GM19397 (cell line): ENCODE measurements at regions not wholly inside any gene's neighbourhood (a gene's known extent, or its start where the extent isn't known, plus 50 kb on each side); places are given as distances from the start of the nearest gene placed in this dataset.

Experiments
- ATAC-seq: cut with Tn5 transposase; IDR thresholded peaks from one replicate; pipeline ENCODE4 v1.9.1; 2021; ENCODE audit warnings: mild to moderate bottlenecking, moderate library complexity; ENCODE audit not compliant: unreplicated experiment

DNA sequence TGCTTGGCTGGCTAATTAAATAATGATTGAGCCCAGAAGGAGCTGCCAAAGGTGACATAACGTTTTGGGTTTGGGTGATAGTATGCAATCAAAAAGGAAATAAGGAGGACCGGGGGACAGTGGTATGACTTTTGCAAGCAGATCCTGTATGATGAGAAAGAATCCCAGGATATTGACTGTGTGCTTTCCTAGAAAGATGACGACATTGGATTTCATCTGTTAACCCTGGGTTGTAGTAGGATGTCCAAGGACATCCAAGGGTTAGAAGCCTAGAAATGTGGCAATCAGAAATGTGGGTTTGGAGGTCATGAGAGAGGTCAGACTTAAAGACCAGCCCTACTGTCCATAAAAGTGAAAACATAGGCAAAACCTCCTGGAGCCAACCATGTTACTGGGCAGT is 50.3 kb upstream of the HMHB1 start:
- ATAC-seq = no peak

DNA sequence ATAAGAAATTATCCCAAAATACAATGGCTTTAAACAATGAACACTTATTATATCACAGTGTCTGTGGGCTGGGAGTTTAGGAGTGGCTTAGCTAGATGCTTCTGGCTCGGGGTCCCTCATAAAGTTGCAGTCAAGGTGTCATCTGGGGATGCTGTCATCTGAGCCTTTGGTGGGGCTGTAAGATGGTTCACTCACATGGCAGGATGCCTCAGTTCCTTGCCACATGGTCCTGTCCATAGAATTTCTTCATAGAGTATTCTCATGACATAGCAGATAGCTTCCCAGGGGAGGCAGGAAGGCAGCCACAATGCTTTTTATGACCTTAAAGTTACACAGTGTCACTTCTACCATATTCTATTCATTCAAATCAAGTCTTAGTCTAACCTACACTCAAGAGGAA is 51.2 kb upstream of the HMHB1 start:
- ATAC-seq = no peak

DNA sequence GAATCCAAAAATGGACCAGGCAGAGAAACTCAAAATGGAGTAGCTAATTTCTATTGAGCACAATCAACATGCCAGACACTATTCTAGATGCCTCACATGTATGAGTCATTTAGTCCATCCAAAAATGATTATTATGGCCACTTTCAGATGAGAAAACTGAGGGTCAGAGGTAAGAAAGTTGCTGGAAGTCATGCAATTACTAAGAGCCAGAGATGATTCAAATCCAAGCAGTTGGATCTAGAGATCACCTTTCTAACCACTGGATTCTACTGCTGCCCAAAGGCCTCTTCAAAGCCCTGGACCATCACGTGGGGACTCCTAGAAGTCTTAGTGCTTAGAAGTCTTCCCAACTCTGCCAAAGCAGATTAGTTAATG is 51.8 kb upstream of the HMHB1 start:
- peak; percentile 46 for ATAC-seq

DNA sequence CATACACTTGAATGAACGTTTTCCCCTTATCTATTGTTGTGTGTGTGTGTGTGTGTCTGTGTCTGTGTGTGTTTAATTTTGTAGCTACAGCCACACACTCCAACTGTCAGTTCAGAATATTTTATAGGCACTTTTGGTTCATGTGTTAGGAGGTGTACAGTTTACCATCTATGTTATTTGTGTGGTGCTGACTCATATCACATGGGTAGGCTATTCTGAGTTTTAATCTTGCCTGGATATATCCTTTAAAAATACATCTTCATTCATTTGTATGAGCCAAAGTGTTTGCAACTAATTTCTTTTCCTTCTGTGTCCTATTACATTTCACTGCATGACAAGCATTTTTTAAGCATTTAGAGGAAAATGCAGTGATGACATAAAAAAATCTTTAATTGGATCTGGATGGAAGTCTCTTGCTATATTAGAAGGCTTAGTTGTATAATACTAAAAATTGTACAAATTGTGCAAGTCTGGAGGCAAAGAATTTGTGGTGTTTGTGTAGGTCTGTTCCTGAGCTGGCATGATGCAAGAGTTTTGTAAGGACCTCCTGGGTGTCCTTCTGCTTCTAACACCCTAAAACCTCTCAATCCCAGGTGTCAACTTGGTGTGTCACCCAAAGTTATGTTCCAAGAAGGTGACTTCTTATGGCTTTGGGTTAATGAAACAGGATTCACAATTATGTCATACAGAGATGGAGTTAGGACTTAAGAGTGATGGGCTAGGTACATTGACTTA is 52.4 kb upstream of the HMHB1 start:
- ATAC-seq = no peak

DNA sequence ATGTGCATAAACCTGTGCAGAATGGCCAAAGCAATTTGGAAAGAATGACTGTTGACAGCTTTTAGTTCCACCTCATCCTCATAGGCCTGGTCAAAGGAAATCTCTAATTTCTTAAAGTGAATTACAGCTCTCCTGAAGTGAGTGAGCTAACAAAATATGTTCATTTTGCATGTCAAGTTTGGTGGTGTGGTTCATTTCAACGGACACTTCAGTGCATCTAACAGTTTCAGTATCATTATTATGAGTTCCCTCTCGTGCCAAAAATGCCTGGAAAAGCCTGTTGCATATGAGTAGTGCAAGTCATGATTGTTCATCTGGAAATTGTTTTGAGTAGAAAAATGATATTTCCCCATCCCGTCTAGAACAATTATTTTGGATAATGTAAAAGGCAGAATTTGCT is 53.2 kb upstream of the HMHB1 start:
- ATAC-seq = peak; percentile 60

DNA sequence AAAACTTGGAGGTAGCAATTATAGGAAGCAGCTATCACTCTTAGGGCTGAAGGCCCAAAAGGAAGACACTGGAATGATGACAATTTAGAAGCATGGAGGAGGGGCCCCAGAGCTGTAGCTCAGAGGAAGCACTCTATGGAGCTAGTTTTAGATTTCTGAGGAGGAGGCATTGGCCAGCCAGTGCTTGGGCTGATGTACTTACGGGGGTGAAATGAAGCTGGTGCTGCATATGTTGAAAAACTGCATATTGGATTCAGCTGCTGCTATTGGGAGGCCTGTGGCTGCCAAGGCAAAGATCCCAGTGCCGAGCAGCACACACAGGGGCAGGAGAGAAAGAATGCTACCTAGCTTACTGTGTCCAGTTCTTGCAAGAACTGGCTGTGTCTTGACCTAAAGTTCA is 53.9 kb upstream of the HMHB1 start:
- ATAC-seq = no peak

DNA sequence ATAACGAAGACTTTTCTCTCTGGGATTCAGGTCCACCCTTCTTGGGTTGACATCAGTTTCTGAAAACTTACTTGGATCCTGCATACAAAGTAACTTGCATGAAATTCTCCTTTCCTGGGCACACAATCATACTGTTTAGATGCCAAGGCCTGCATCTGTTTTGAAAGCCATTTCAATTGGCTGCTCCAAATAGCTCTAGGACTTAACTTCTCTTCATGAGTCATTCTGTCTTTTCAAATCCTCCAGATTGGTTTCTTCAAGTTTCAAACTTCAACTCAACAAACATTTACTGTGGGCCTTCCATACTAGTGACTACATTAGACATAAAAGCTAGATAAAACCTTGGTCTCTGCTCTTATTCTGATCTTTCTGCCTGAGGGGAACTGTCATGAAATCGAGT is 54.8 kb upstream of the HMHB1 start:
- ATAC-seq = no peak

DNA sequence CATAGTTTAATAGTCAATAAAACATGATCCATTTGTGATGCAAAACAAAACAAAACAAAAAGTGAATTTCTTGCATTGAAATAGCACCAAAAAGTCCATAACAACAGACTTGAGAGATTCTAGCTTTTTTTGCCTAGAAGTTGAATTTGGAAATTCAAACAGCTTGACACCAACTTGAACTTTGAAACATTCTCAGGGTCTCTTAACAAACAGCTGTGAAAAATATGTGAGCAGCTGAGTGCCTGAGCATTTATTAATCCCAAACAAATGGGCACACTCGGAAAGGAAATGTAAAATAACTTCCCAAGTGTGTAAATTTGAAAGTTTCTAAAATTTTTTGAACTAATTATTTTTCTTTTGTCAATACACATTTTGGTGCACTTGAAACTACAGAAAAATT is 56.0 kb upstream of the HMHB1 start:
- ATAC-seq = no peak

DNA sequence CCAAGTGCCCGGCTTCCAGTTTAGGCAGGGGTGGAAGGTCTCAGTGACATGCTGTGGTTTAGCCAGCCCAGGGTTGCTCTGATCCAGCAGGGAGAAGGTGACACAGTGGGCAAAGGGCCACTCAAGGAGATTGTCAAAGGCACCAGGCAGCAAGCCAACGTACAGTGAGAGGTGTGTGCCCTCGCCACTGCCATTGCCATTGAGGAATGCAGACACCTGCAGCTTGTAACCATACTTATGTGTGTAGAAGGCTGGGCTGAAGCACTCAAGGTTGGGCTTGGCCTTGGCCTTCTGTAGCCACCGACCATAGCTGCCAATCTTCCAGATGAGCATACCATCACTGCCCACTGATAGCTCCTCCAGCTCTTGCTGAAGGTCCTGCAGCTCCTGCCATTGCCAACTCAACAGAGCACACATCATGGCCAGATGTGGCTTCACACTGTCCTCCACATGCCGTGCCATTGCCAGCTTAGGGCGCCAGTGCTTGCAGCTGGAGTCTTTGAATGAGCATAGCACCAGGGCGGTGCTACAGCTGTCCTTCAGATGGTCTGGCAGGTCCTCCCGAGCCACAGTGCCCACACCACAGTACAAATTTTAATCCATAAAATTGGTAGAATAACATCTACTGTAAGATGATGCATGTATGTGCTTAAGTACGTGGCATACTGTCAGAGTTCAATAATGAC is 59.7 kb upstream of the HMHB1 start:
- ATAC-seq = no peak

DNA sequence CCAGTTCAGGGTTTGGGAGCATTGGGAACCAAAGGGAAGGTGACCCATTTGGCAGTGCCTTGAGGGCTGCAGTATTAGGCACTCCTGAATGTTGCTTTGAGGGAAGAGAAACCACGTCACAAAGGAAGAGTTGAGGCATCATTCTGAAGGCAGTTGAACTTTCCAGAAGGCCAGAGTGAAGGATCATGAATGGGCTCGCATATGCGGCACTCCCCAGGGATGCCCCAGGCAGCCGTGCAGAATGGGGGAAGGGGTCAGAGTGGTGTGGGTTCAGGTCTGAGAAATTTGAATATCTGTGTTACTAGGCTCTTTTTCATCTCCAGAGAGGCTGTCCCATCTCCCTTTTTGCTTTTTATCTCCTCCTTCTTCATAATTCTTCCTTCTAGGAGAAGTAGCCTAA is 60.6 kb upstream of the HMHB1 start:
- ATAC-seq = no peak

DNA sequence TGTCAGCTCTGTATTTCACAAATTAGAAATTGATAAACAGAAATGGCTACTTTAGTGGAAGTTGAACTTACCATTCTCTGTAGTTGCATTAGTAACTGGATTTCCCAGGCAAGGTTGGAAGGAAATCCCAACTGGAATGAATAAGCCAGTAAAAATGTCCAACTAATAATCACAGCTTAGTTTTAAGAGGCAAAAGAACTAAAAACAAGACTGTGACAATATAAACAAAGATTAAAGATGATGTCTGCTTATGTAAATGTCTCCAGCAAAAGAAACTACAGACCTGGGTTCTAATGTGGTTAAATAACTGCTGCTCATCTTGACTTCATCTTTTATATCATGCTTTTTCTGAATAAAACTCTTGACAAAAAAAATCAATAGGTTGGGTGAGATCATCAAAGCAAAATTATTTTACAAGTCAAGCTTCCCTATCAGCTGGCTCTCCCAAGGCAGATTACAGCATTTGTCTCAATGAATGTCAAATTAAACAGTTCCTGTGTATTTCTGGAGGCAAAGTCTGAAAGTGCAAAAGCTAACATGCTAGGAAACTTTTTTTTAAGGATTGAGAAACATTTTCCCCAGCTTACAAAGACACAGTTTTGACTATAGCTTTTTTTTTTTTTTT is 62.3 kb upstream of the HMHB1 start:
- no peak for ATAC-seq

DNA sequence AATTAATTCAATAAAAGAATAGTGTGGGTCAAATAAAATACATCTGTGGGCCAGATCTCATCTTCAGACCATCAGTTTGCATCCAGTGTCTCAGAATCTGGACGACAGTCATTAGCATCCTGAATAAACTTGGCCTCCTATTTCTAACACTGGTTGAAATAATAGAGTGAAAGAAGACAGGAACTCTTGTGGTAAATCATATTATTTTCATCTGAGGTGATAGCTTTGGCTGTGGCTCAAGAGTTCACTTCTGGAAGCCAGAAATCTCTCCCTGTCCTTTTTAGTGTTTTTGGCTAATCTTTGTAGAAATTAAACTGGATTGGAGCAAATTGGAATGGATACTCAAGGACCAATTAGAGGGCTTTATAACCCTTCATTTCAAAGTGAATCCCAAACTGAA is 63.4 kb upstream of the HMHB1 start:
- no peak for ATAC-seq

DNA sequence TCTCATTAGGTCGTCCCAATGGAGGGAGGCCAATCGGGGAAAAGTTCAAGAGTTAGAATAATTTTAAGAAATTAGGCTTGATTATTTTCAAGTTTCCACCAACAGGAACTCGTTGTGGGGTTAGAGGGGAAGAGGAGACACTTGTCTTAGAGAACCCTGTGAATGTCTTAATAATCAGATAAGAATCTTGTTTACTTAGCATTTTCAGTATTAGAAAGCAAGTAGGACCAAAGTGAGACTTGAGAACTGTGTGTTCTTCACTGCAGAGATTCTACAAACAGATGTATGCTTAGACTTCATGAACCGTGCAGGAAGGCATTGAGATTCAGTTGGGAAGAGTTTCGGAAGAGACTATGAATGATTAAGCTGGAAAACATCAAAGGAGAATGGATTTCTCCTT is 69.0 kb upstream of the HMHB1 start:
- no peak for ATAC-seq

DNA sequence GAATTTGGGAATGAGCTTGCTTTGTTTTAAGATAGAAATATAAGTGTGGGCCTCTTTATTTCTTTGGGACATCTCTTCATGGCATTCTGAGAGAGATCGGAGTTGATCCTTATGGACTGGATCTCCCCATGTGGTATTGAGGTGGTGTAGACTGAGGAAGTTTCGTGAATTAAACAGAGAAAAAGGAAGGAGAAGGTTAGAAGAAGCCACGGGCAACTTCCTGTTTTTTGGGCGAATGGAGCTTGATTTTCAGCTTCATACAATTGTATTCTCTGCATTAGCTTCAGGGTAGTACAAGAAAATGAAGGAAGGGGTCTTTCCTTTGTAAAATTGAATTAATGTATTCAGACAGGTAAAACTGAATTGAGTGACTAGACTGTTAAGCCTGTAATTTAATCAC is 70.5 kb upstream of the HMHB1 start:
- no peak for ATAC-seq

DNA sequence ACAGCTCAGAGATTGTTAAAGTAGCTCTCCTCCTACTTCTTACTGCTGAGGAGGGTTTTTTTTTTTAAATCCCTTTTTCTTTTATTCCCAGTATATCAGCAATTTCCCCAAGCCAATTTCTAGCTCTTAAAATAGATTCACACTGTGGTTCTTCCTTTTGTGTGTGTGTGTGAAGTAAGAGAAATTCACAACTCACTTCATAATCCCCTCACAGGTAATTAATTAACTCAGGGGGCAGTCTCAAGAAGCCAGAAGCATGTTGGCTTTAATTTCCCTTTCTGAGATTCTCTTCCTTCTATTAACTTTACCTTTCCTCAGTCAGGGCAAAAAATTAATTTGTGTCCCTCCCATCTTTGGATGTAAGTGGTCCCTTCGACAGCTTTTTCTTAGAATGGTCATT is 71.0 kb upstream of the HMHB1 start:
- no peak for ATAC-seq

DNA sequence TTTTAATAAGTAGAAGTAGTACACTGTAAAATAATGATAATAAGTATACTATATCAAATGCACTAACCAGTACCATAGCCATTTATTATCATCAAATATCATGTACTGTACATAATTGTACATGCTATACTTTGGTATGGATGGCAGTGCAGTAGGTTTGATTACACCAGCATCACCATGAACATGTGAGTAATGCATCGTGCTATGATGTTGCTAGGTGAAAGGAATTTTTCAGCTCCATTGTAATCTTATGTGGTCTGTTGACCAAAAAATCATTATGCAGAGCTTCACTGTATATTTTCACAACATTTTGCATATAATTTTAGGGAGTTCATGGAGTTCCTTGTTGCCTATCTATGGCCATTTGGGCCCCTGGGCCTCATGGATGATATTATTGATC is 72.2 kb upstream of the HMHB1 start:
- ATAC-seq = no peak

DNA sequence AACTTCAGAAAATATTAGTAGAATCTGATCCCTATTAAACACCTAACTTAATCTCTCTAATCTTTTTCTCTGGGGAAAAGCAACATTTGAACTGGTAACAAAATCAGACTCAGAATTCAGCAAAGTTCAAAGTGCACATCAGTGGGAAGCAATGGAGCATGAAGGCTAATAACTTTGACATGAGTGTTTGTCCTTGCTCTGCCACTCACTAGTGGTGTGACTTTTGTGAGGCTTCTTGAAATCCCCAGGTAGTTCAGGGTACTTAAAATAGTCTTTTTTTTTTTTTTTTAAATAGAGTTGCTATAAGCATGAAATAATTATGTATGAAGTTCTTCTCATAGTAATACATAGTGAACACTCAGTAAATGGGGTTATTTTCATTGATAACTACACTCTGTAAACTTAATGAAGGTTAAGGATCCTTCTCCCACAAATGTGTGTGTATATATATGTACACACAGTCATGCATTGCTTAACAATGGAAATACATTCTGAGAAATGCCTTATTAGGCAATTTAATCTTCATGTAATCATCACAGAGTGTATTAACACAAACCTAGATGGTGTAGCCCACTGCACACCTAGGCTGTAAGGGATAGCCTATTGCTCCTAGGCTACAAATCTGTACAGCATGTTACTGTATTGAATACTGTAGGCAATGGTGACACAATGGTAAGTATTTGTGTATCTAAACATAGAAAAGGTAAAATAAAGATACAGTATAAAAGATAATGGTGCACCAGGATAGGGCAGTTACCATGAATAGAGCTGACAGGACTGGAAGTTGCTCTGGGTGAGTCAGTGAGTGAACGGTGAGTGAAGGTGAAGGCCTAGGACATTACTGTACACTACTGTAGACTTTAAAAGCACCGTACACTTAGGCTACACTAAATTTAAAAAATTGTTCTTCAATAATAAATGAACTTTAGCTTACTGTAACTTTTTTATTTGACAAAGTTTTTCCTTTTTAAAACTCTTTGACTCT is 73.3 kb upstream of the HMHB1 start:
- no peak for ATAC-seq

DNA sequence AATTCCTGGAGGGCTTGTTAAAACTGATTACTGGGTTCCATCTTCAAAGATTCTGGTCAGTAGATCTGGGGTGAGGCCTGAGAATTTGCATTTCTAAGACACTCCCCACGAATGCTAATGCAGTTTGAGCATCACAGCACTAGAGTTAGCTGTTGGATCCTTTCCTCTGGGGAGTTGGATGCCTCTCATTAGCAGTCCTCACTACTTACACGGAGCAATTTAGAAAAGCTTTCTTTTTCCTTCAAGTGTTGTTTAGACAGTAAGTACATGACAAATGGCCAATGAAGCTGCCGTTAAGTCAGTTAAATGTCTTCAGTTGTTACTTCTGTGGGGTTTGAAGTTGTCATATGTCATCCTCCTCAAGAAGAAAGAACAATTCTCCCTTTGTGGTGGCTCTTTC is 74.9 kb upstream of the HMHB1 start:
- ATAC-seq = no peak

DNA sequence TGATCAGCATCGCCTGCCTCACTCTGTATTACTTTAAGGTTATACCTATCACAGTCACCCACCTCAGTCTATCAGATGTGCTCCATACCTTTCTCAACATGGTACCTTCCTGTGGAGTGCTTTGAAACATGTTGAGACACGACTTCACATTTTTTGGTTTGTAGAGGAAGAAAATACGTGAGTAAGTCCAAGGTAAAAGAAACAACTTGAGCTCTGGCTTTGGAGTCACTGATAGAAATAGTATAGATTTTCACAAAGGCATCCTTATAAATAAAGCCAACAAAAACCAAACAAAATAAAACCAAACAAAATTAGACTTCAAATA is 77.5 kb upstream of the HMHB1 start:
- no peak for ATAC-seq

DNA sequence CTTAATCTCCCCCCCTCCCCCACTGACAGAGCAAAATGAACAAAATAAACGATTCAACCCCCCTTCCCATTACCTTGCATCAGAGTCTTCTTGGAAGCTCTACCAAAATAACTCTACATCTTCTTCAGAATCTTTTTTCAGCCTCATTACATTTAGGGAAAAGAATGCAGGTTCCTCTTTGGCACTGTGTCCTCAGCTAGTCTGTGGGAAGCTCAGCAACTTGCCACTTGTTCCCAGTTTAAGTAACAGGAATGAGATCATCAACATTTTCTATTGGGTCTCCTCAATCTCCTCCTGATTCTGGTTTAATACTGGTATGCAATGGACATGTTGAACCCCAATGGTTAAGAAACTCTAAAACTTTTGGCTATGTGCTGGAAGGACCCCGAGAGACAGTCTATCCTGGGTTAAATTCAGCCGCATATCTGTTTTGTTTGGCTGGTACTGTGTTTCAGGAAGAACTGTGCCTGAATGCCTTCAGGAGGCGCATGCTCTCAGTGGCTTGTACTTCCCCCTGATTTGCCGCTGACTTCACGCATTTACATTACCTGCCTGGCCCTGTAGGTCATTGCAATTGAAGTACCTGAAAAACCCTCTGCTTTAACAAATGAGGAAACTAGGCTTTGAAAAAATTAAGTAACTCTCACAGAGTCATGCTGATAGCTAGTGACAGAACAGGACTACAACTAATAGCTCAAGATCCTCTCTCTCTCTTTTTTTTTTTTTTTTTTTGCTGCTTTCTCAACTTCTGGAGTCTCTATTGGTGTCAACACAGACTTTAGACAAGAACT is 78.1 kb upstream of the HMHB1 start:
- ATAC-seq = no peak

DNA sequence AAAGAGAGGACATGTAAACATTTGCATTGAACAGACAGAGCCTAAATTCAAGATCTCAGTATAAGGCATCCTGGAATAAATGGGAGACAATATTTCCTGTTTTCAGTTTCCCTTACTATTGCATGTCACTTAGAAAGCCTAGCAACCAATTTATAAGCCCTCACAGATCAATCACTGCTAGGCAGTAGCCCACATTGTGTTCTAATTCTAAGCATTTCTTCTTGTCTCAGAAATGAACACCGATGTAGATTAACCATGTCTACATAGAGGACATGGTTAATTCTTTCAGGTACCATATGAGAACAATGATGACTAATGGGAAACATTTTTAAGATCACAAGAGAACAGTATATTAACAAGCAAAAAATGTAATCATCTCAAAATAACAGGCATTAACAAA is 79.6 kb upstream of the HMHB1 start:
- ATAC-seq = no peak
